Astrocyte (in vitro differentiated cells and primary cell): ENCODE measurements at regions not wholly inside any gene's neighbourhood (a gene's known extent, or its start where the extent isn't known, plus 50 kb on each side); places are given as distances from the start of the nearest gene placed in this dataset.

Experiments
- DNase-seq: peaks from one replicate; pipeline ENCODE4 v3.0.0-alpha.2; 2010; ENCODE audit warnings: low read depth
- FAIRE-seq: peaks from 2 replicates; lab custom pipeline; 2011; peaks lifted over from hg19 to GRCh38; lab: Jason Lieb, UNC
- H2AFZ ChIP-seq: 2 replicates; pipeline ENCODE4 v1.6.0; 2012; ENCODE audit warnings: low read depth, low read length, inconsistent platforms
- H3K27ac ChIP-seq: 2 replicates; pipeline ENCODE4 v1.5.1; 2011; ENCODE audit warnings: low read depth, low read length, inconsistent platforms
- H3K27me3 ChIP-seq: 2 replicates; pipeline ENCODE4 v1.6.0; 2011; ENCODE audit warnings: low read length, inconsistent platforms; ENCODE audit not compliant: insufficient read depth
- H3K36me3 ChIP-seq: 2 replicates; pipeline ENCODE4 v1.5.1; 2011; ENCODE audit warnings: low read length, inconsistent platforms; ENCODE audit not compliant: insufficient read depth
- H3K4me1 ChIP-seq: 2 replicates; pipeline ENCODE4 v1.5.1; 2011; ENCODE audit warnings: low read length, inconsistent platforms; ENCODE audit not compliant: insufficient read depth
- H3K4me2 ChIP-seq: 2 replicates; pipeline ENCODE4 v1.6.0; 2012; ENCODE audit warnings: low read length, inconsistent platforms
- H3K4me3 ChIP-seq: 2 replicates; pipeline ENCODE4 v1.5.1; 2011; ENCODE audit warnings: low read depth, mild to moderate bottlenecking, low read length, inconsistent platforms; ENCODE audit not compliant: insufficient read depth
- H3K79me2 ChIP-seq: 2 replicates; pipeline ENCODE4 v1.6.0; 2012; ENCODE audit warnings: mild to moderate bottlenecking, low read length, inconsistent platforms; ENCODE audit not compliant: insufficient read depth
- H3K9ac ChIP-seq: 2 replicates; pipeline ENCODE4 v1.6.0; 2012; ENCODE audit warnings: mild to moderate bottlenecking, low read length, inconsistent platforms
- H3K9me3 ChIP-seq: 2 replicates; pipeline ENCODE4 v1.5.1; 2012; ENCODE audit warnings: low read depth, mild to moderate bottlenecking, low read length, inconsistent platforms; ENCODE audit not compliant: insufficient read depth
- H4K20me1 ChIP-seq: 2 replicates; pipeline ENCODE4 v1.6.0; 2012; ENCODE audit warnings: low read length, inconsistent platforms; ENCODE audit not compliant: insufficient read depth
- H3K27ac Mint-ChIP-seq: one replicate; pipeline ENCODE4 v1.8.0; 2021; ENCODE audit warnings: mild to moderate bottlenecking, mixed read lengths; ENCODE audit not compliant: unreplicated experiment
- H3K27me3 Mint-ChIP-seq: one replicate; pipeline ENCODE4 v1.8.0; 2021; ENCODE audit warnings: low read depth, mixed read lengths; ENCODE audit not compliant: unreplicated experiment
- H3K36me3 Mint-ChIP-seq: one replicate; pipeline ENCODE4 v1.8.0; 2021; ENCODE audit warnings: low read depth, mixed read lengths; ENCODE audit not compliant: unreplicated experiment
- H3K4me1 Mint-ChIP-seq: one replicate; pipeline ENCODE4 v1.8.0; 2021; ENCODE audit warnings: low read depth, mixed read lengths; ENCODE audit not compliant: unreplicated experiment
- H3K4me3 Mint-ChIP-seq: one replicate; pipeline ENCODE4 v1.8.0; 2021; ENCODE audit warnings: mild to moderate bottlenecking, moderate library complexity, mixed read lengths; ENCODE audit not compliant: unreplicated experiment
- H3K9me3 Mint-ChIP-seq: one replicate; pipeline ENCODE4 v1.8.0; 2021; ENCODE audit warnings: mild to moderate bottlenecking, mixed read lengths; ENCODE audit not compliant: unreplicated experiment
- CTCF ChIP-seq: IDR thresholded peaks from 2 replicates; pipeline ENCODE4 v1.5.1; 2011; ENCODE audit warnings: low read depth, mild to moderate bottlenecking, inconsistent platforms, low read length, moderate library complexity; ENCODE audit not compliant: insufficient read depth
- EZH2 ChIP-seq: IDR thresholded peaks from 2 replicates; pipeline ENCODE4 v1.6.1; 2012; ENCODE audit warnings: mild to moderate bottlenecking, low read length, inconsistent platforms; ENCODE audit not compliant: insufficient read depth

GRCh38 chr10:120799849-120800248 lies 51.3 kb upstream of the WDR11 start:
- no peak overlapping the region for H3K27ac ChIP-seq
- Mint-ChIP-seq H3K27me3 (peaks cover 4% of the 10 kb centered on the region), H3K36me3 (no peaks in the 10 kb centered on the region), H3K27ac (no peak overlapping the region), H3K9me3 (no peaks in the 10 kb centered on the region), H3K4me3 (no peak overlapping the region), H3K4me1 (no peaks in the 10 kb centered on the region)
- H3K4me3 ChIP-seq, result no peak overlapping the region
- TF ChIP-seq EZH2, result no peak
- no peak for TF ChIP-seq CTCF
- DNase-seq (no peak), FAIRE-seq (no peak)
- no peak overlapping the region for H3K9ac ChIP-seq
- no peaks in the 10 kb centered on the region for H3K9me3 ChIP-seq
- H2AFZ ChIP-seq, result no peak overlapping the region
- no peaks in the 10 kb centered on the region for H3K79me2 ChIP-seq
- no peaks in the 10 kb centered on the region for H3K36me3 ChIP-seq
- no peaks in the 10 kb centered on the region for H3K27me3 ChIP-seq
- no peaks in the 10 kb centered on the region for H3K4me1 ChIP-seq
- no peak overlapping the region for H3K4me2 ChIP-seq
- no peaks in the 10 kb centered on the region for H4K20me1 ChIP-seq

- Mint-ChIP-seq H3K4me3 (no peak overlapping the region), H3K4me1 (no peaks in the 10 kb centered on the region), H3K9me3 (no peaks in the 10 kb centered on the region), H3K27me3 (peaks cover 4% of the 10 kb centered on the region), H3K27ac (no peak overlapping the region), H3K36me3 (no peaks in the 10 kb centered on the region)
- H3K36me3 ChIP-seq, result no peaks in the 10 kb centered on the region
- FAIRE-seq (no peak), DNase-seq (no peak)
- no peaks in the 10 kb centered on the region for H3K27me3 ChIP-seq
- H2AFZ ChIP-seq, result no peak overlapping the region
- H3K4me1 ChIP-seq, result no peaks in the 10 kb centered on the region
- no peaks in the 10 kb centered on the region for H3K79me2 ChIP-seq
- no peaks in the 10 kb centered on the region for H4K20me1 ChIP-seq
- TF ChIP-seq CTCF (no peak), EZH2 (no peak)
- H3K4me3 ChIP-seq, result no peak overlapping the region
- no peak overlapping the region for H3K4me2 ChIP-seq
- no peak overlapping the region for H3K27ac ChIP-seq
- no peak overlapping the region for H3K9ac ChIP-seq
- no peaks in the 10 kb centered on the region for H3K9me3 ChIP-seq
Measured at GRCh38 chr10:120800528-120801323, 50.4 kb upstream of the WDR11 start.
